Upper lobe of left lung (tissue), 6 donors: ENCODE measurements at regions not wholly inside any gene's neighbourhood (a gene's known extent, or its start where the extent isn't known, plus 50 kb on each side); places are given as distances from the start of the nearest gene placed in this dataset.

Experiments used
- ATAC-seq, 2 donors: fragments of 200-7000 bp; cut with Tn5 transposase; one replicate each; pipeline ENCODE4 v1.9.1; 2022; ENCODE audit warnings: mild to moderate bottlenecking in 2 of 2, moderate library complexity in 2 of 2; ENCODE audit not compliant: low FRiP score in 2 of 2
- DNase-seq, 2 donors: peaks; one replicate each; pipeline ENCODE4 v3.0.0-alpha.2; 2019 to 2020
- H3K27ac ChIP-seq, 4 donors: fragments of 200-600 bp; sonication (generic); one replicate each; pipeline ENCODE4 v1.5.1; 2016 to 2019
- H3K27me3 ChIP-seq, 4 donors: fragments of 200-600 bp; sonication (generic); one replicate each; pipeline ENCODE4 v1.5.1; 2017 to 2019
- H3K36me3 ChIP-seq, 4 donors: fragments of 200-600 bp; sonication (generic); one replicate each; pipeline ENCODE4 v1.5.1; 2016 to 2019
- H3K4me1 ChIP-seq, 4 donors: fragments of 200-600 bp; sonication (generic); one replicate each; pipeline ENCODE4 v1.5.1; 2018 to 2019
- H3K4me3 ChIP-seq, 4 donors: fragments of 200-600 bp; sonication (generic); one replicate each; pipeline ENCODE4 v1.5.1; 2017 to 2019; ENCODE audit warnings: mild to moderate bottlenecking in 2 of 4, moderate library complexity in 1 of 4
- H3K9me3 ChIP-seq, 4 donors: fragments of 200-600 bp; sonication (generic); one replicate each; pipeline ENCODE4 v1.5.1; 2018 to 2019
- EP300 ChIP-seq, 4 donors: sonication (generic); formaldehyde crosslinking; IDR thresholded peaks; one replicate each; pipeline ENCODE4 v1.5.1; 2017; ENCODE audit warnings: antibody characterized with exemption in 4 of 4, control low read depth in 2 of 4
- POLR2A ChIP-seq, 4 donors: fragments of 450-650 bp; IDR thresholded peaks; one replicate each; pipeline ENCODE4 v1.5.1; 2016 to 2017; ENCODE audit warnings: antibody characterized with exemption in 4 of 4, mild to moderate bottlenecking in 2 of 4
- POLR2AphosphoS5 ChIP-seq, 2 donors: sonication (generic); formaldehyde crosslinking; IDR thresholded peaks; one replicate each; pipeline ENCODE4 v1.5.1; 2017; ENCODE audit warnings: antibody characterized with exemption in 2 of 2
- WGBS, 2 donors: methylation state at CpG; one replicate each; pipeline ENCODE4 v1.1.5; 2017 to 2018; 5-methylcytosine and 5-hydroxymethylcytosine counted together
- TF ChIP-seq, protein P1 (sequence below), 6 experiments: fragments of 450-650 bp in 4 of 6; fragments of 200-600 bp in 2 of 6; sonication (generic) in 2 of 6; IDR thresholded peaks; one replicate each; pipeline ENCODE4 v1.5.1; 2016 to 2019; ENCODE audit warnings: antibody characterized with exemption in 6 of 6
- donor health status: DM: no; HTN: no; CAD: no; lungs with moderate emphysema.
- donor health status: DM: no; HTN: yes; CAD: no; lungs with severe emphysema.

DNA sequence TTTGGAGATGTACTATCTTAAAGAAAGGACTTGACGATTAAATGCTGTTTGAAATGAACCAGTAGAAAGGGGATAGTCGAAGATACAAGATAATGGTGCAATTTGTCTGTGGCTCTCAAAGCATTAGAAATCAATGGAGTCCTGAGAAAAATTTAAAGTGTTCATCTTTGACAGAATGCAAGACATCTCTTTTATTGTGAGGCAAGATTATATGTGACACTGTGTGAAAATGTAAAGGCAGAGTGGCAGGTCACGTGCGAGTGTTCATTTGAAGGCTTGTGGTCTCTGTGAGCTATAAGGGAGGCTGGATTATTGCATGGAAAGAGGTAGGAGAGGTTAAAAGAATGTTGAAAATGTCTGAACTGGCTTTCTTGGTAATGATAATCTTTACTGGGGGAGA is 709.2 kb downstream of the DSC3 start:
- no peaks in the 10 kb centered on the region for H3K4me1 ChIP-seq
- no peak overlapping the region for H3K4me3 ChIP-seq
- TF ChIP-seq, protein P1, sequence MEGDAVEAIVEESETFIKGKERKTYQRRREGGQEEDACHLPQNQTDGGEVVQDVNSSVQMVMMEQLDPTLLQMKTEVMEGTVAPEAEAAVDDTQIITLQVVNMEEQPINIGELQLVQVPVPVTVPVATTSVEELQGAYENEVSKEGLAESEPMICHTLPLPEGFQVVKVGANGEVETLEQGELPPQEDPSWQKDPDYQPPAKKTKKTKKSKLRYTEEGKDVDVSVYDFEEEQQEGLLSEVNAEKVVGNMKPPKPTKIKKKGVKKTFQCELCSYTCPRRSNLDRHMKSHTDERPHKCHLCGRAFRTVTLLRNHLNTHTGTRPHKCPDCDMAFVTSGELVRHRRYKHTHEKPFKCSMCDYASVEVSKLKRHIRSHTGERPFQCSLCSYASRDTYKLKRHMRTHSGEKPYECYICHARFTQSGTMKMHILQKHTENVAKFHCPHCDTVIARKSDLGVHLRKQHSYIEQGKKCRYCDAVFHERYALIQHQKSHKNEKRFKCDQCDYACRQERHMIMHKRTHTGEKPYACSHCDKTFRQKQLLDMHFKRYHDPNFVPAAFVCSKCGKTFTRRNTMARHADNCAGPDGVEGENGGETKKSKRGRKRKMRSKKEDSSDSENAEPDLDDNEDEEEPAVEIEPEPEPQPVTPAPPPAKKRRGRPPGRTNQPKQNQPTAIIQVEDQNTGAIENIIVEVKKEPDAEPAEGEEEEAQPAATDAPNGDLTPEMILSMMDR (IDR thresholded peaks at IDR 0.05) = no peak
- TF ChIP-seq POLR2AphosphoS5 (IDR thresholded peaks at IDR 0.05) (no peak), EP300 (IDR thresholded peaks at IDR 0.05) (no peak), POLR2A (IDR thresholded peaks at IDR 0.05) (no peak)
- 92 to 94% methylated on average over 4 of the region's 4 CpGs for WGBS, 2 donors
- no peak for DNase-seq
- no peak overlapping the region for H3K27ac ChIP-seq
- H3K27me3 ChIP-seq = no peaks in the 10 kb centered on the region
- ATAC-seq = no peak
- H3K9me3 ChIP-seq = no peaks in the 10 kb centered on the region
- no peaks in the 10 kb centered on the region for H3K36me3 ChIP-seq

DNA sequence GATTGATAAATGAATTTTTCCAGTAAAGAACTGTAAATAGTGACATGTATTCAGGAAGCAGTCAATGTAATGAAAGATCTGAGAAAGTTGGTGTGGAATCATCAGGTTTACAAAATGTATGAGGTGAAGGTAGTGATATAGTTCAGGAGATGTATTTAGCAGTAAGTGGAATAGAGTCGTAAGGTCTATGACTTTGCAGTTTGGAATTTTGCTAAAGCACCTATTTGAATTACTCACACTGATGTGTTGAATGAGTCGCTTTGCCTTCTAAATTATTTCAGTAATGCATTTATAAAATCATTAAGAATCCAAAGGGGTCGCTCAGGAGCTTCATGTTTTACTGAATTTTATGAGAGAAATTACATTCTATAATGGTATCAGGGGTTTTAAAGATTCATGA is 713.7 kb downstream of the DSC3 start:
- 84 to 89% methylated on average over 3 of the region's 3 CpGs for whole genome bisulfite sequencing, 2 donors
- Histone ChIP-seq H3K27ac (no peak overlapping the region), H3K4me3 (no peak overlapping the region), H3K27me3 (no peaks in the 10 kb centered on the region), H3K9me3 (no peaks in the 10 kb centered on the region), H3K36me3 (no peaks in the 10 kb centered on the region), H3K4me1 (no peaks in the 10 kb centered on the region)
- DNase-seq = no peak
- ATAC-seq = no peak
- TF ChIP-seq, protein P1 (IDR thresholded peaks at IDR 0.05) = no peak

DNA sequence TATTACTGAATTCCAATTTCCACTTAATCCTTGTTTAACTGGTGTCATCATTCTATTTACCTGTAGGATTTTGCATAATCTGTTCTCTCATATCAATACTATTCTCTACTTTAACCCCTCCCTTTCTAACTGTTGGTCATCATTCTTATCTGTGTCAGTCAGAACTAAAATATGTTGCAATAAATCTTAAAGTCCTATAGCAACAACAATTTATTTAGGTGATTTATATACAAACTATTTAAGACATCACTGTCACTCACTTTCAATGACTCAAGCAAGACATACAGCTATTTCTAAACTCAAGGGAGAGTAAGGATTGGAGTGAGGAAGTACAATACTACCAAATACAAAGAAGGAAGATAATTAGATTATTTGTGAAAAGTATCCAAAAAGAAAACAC is 740.4 kb downstream of the DSC3 start:
- H3K36me3 ChIP-seq = no peaks in the 10 kb centered on the region
- H3K27me3 ChIP-seq = no peaks in the 10 kb centered on the region
- H3K9me3 ChIP-seq = no peaks in the 10 kb centered on the region
- no peak overlapping the region for H3K4me3 ChIP-seq
- ATAC-seq (no peak), DNase-seq (no peak)
- no peak overlapping the region for H3K27ac ChIP-seq
- no peak for TF ChIP-seq POLR2A (IDR thresholded peaks at IDR 0.05)
- TF ChIP-seq EP300 (IDR thresholded peaks at IDR 0.05) = no peak
- TF ChIP-seq, protein P1 (IDR thresholded peaks at IDR 0.05) = no peak
- TF ChIP-seq POLR2AphosphoS5 (IDR thresholded peaks at IDR 0.05) = no peak
- no peaks in the 10 kb centered on the region for H3K4me1 ChIP-seq

DNA sequence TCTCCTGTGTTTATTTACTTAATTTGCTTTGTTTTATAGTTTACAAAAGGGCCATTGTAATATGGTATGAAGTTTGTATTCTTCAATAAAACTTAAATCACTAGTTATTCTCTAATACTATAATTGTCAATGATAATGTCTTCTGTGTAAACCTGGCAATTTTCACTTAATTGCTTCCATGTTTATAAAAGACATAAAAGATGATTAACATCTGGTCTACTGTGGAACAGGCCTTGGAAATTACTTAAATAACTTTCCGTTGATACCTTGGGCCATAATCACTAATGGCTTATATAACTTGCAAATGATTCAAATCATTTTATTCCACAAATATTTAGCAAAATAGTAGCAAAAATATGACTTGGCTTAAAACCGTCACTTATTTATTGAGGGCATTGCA is 743.8 kb downstream of the DSC3 start:
- 79 to 87% methylated on average over 2 of the region's 2 CpGs for WGBS, 2 donors
- Histone ChIP-seq H3K27me3 (no peaks in the 10 kb centered on the region), H3K4me1 (no peaks in the 10 kb centered on the region), H3K36me3 (no peaks in the 10 kb centered on the region), H3K9me3 (no peaks in the 10 kb centered on the region), H3K27ac (no peak overlapping the region), H3K4me3 (no peak overlapping the region)
- DNase-seq = no peak
- no peak for TF ChIP-seq EP300 (IDR thresholded peaks at IDR 0.05)
- TF ChIP-seq POLR2AphosphoS5 (IDR thresholded peaks at IDR 0.05) = no peak
- TF ChIP-seq, protein P1 (IDR thresholded peaks at IDR 0.05) = no peak
- TF ChIP-seq POLR2A (IDR thresholded peaks at IDR 0.05) = no peak
- no peak for ATAC-seq

DNA sequence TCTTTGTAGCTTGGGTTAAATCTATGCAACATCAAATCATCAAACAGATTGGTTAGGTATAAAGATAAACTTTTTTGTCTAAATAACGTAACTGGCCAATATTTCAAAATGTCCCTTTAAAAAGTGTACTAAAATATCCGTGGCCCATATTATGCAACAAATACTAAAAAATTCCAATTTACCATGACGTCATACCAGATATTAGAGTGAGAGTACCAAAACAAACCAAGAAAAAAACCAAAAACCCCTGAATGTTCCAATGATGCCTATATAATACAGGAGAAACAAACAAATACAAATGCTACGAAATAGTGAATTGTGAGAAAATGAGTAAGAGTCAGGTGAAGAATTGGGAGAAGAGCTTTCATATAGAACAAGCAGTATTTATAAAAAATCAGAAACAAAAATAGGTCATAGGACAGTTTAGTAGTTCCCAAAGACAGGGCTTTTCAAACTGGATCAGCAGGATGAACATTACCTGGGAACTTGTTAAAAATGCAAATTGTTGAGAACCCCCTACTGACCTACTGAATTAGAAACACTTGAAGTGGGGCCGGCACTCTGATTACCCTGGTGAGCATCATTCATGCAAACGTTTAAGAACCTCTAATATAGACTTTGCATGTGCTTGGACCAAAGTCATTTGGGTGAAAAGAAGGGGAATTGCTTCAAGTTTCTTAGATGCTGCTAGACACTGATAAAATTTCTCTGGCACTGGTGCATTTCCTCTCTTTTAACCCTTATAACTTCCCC is 753.7 kb downstream of the DSC3 start:
- ATAC-seq (no peak), DNase-seq (no peak)
- TF ChIP-seq POLR2A (IDR thresholded peaks at IDR 0.05) = no peak
- TF ChIP-seq EP300 (IDR thresholded peaks at IDR 0.05) = no peak
- TF ChIP-seq POLR2AphosphoS5 (IDR thresholded peaks at IDR 0.05) = no peak
- TF ChIP-seq, protein P1 (IDR thresholded peaks at IDR 0.05) = no peak
- no peaks in the 10 kb centered on the region for H3K36me3 ChIP-seq
- no peaks in the 10 kb centered on the region for H3K27me3 ChIP-seq
- no peaks in the 10 kb centered on the region for H3K9me3 ChIP-seq
- H3K4me1 ChIP-seq = no peaks in the 10 kb centered on the region
- H3K27ac ChIP-seq = no peak overlapping the region
- 54 to 58% methylated on average over 6 of the region's 6 CpGs for WGBS, 2 donors
- H3K4me3 ChIP-seq = no peak overlapping the region
